HG03064 (cell line): ENCODE measurements at regions not wholly inside any gene's neighbourhood (a gene's known extent, or its start where the extent isn't known, plus 50 kb on each side); places are given as distances from the start of the nearest gene placed in this dataset.
"Not testable (repeated sequence)": the region's sequence is repeated elsewhere in the genome, so short reads cannot be mapped to it uniquely, and the experiment has no call there.

Source experiments
- ATAC-seq: cut with Tn5 transposase; IDR thresholded peaks from one replicate; pipeline ENCODE4 v1.9.1; 2021; ENCODE audit warnings: low read depth; ENCODE audit not compliant: unreplicated experiment

GRCh38 chr2:64931246-64932115, 57.7 kb upstream of the SLC1A4 start:
- ATAC-seq, result no peak

- no peak for ATAC-seq
These were observed 57.2 kb upstream of the SLC1A4 start for GRCh38 chr2:64932116-64932370.

GRCh38 chr2:64932371-64933216, 56.6 kb upstream of the SLC1A4 start:
- peak; percentile 77 for ATAC-seq

- no peak for ATAC-seq
These were observed 54.7 kb upstream of the SLC1A4 start for GRCh38 chr2:64934530-64934929.

- ATAC-seq, result no peak
These were observed 52.4 kb upstream of the SLC1A4 start for GRCh38 chr2:64936809-64937208.

GRCh38 chr2:64937314-64937686, 51.9 kb upstream of the SLC1A4 start:
- ATAC-seq, result not testable (repeated sequence)

GRCh38 chr2:64937687-64938491, 51.3 kb upstream of the SLC1A4 start:
- ATAC-seq, result peak; percentile 50

- ATAC-seq, result no peak
These were observed 50.5 kb upstream of the SLC1A4 start for GRCh38 chr2:64938607-64939285.

- no peak for ATAC-seq
These were observed 49.8 kb upstream of the SLC1A4 start for GRCh38 chr2:64939332-64939917.
